SK-N-SH (cell line): ENCODE measurements at regions not wholly inside any gene's neighbourhood (a gene's known extent, or its start where the extent isn't known, plus 50 kb on each side); places are given as distances from the start of the nearest gene placed in this dataset.
"Not testable (repeated sequence)": the region's sequence is repeated elsewhere in the genome, so short reads cannot be mapped to it uniquely, and the experiment has no call there.

Source experiments
- EZH2phosphoT487 ChIP-seq: fragments of 200-600 bp; sonication (generic); IDR thresholded peaks from 2 replicates; pipeline ENCODE4 v1.6.1; 2017; ENCODE audit warnings: low read depth, mixed run types, mild to moderate bottlenecking, antibody characterized with exemption, moderate library complexity, borderline replicate concordance
- GABPA ChIP-seq: IDR thresholded peaks from 2 replicates; pipeline ENCODE4 v1.4.0; 2012; ENCODE audit warnings: low read depth, mild to moderate bottlenecking
- JUND ChIP-seq: IDR thresholded peaks from 2 replicates; pipeline ENCODE4 v1.4.0; 2012
- MXI1 ChIP-seq: IDR thresholded peaks from 2 replicates; pipeline ENCODE4 v1.6.1; 2012; ENCODE audit warnings: mild to moderate bottlenecking, low read depth, low read length, improper control_type of control experiment
- NRF1 ChIP-seq: IDR thresholded peaks from 2 replicates; pipeline ENCODE4 v1.6.1; 2012; ENCODE audit warnings: low read depth, mild to moderate bottlenecking, low read length
- POLR2AphosphoS5 ChIP-seq: IDR thresholded peaks from 2 replicates; pipeline ENCODE4 v1.6.1; 2012; ENCODE audit warnings: low read depth, low read length
- RFX5 ChIP-seq: IDR thresholded peaks from 2 replicates; pipeline ENCODE4 v1.6.1; 2012; ENCODE audit warnings: mild to moderate bottlenecking, improper control_type of control experiment, low read length
- SIN3A ChIP-seq: IDR thresholded peaks from 2 replicates; pipeline ENCODE4 v1.6.1; 2012; ENCODE audit warnings: low read depth, mild to moderate bottlenecking, low read length, moderate library complexity, borderline replicate concordance
- TAF1 ChIP-seq: IDR thresholded peaks from 2 replicates; pipeline ENCODE4 v1.6.1; 2012; ENCODE audit warnings: low read depth, mild to moderate bottlenecking, low read length, moderate library complexity, borderline replicate concordance
- TF ChIP-seq, protein P1 (sequence below): fragments of 200-600 bp; sonication (generic); IDR thresholded peaks from 2 replicates; pipeline ENCODE4 v1.6.1; 2017; ENCODE audit warnings: antibody characterized with exemption, mild to moderate bottlenecking, moderate library complexity
- TF ChIP-seq, protein P2 (sequence below): IDR thresholded peaks from 2 replicates; pipeline ENCODE4 v1.6.1; 2012; ENCODE audit warnings: mild to moderate bottlenecking, low read depth, low read length, moderate library complexity
- TF ChIP-seq, protein P3 (sequence below): IDR thresholded peaks from 2 replicates; pipeline ENCODE4 v1.4.0; 2012; ENCODE audit warnings: low read depth
- TF ChIP-seq, protein P4 (sequence below): IDR thresholded peaks from 2 replicates; pipeline ENCODE4 v1.4.0; 2012; ENCODE audit warnings: low read depth, borderline replicate concordance
- TF ChIP-seq, protein P5 (sequence below): IDR thresholded peaks from 2 replicates; pipeline ENCODE4; 2012

DNA sequence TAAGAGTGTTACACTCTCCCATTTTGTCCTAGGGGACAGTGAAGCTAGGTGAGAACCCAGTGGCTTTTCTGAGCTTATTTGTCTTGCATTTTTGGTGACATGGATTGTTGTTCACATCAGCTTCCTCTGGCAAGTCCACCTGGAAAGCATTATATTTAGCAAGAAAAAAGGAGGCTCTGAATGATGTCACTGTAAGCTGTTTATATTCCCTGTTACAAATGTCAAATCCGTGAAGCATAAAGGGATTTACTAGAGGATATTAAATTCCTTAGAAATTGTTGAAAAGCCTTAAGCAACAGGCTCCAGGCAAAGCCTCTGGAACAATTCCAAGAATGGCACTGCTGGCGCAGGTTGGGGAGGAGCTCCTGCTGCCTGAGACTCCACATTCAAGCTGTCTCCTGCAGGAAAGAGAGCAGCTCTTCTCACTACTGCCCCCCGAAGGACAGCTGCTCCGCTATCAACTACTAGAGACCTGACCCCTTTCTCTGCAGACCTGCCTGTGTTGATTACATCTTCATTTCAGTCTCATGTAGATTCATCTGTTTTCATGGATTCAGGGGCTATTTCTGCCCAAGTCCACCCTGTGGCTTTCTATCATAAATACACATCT lies 295.4 kb downstream of the RPIA start:
- TF ChIP-seq, protein P1, sequence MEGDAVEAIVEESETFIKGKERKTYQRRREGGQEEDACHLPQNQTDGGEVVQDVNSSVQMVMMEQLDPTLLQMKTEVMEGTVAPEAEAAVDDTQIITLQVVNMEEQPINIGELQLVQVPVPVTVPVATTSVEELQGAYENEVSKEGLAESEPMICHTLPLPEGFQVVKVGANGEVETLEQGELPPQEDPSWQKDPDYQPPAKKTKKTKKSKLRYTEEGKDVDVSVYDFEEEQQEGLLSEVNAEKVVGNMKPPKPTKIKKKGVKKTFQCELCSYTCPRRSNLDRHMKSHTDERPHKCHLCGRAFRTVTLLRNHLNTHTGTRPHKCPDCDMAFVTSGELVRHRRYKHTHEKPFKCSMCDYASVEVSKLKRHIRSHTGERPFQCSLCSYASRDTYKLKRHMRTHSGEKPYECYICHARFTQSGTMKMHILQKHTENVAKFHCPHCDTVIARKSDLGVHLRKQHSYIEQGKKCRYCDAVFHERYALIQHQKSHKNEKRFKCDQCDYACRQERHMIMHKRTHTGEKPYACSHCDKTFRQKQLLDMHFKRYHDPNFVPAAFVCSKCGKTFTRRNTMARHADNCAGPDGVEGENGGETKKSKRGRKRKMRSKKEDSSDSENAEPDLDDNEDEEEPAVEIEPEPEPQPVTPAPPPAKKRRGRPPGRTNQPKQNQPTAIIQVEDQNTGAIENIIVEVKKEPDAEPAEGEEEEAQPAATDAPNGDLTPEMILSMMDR = not testable (repeated sequence)
- TF ChIP-seq, protein P2, sequence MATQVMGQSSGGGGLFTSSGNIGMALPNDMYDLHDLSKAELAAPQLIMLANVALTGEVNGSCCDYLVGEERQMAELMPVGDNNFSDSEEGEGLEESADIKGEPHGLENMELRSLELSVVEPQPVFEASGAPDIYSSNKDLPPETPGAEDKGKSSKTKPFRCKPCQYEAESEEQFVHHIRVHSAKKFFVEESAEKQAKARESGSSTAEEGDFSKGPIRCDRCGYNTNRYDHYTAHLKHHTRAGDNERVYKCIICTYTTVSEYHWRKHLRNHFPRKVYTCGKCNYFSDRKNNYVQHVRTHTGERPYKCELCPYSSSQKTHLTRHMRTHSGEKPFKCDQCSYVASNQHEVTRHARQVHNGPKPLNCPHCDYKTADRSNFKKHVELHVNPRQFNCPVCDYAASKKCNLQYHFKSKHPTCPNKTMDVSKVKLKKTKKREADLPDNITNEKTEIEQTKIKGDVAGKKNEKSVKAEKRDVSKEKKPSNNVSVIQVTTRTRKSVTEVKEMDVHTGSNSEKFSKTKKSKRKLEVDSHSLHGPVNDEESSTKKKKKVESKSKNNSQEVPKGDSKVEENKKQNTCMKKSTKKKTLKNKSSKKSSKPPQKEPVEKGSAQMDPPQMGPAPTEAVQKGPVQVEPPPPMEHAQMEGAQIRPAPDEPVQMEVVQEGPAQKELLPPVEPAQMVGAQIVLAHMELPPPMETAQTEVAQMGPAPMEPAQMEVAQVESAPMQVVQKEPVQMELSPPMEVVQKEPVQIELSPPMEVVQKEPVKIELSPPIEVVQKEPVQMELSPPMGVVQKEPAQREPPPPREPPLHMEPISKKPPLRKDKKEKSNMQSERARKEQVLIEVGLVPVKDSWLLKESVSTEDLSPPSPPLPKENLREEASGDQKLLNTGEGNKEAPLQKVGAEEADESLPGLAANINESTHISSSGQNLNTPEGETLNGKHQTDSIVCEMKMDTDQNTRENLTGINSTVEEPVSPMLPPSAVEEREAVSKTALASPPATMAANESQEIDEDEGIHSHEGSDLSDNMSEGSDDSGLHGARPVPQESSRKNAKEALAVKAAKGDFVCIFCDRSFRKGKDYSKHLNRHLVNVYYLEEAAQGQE = not testable (repeated sequence)
- TF ChIP-seq EZH2phosphoT487, POLR2AphosphoS5, RFX5, SIN3A, GABPA, NRF1, MXI1, JUND, TAF1: not testable (repeated sequence)
- TF ChIP-seq, protein P3, sequence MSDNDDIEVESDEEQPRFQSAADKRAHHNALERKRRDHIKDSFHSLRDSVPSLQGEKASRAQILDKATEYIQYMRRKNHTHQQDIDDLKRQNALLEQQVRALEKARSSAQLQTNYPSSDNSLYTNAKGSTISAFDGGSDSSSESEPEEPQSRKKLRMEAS = not testable (repeated sequence)
- TF ChIP-seq, protein P4, sequence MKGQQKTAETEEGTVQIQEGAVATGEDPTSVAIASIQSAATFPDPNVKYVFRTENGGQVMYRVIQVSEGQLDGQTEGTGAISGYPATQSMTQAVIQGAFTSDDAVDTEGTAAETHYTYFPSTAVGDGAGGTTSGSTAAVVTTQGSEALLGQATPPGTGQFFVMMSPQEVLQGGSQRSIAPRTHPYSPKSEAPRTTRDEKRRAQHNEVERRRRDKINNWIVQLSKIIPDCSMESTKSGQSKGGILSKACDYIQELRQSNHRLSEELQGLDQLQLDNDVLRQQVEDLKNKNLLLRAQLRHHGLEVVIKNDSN = not testable (repeated sequence)
- TF ChIP-seq, protein P5, sequence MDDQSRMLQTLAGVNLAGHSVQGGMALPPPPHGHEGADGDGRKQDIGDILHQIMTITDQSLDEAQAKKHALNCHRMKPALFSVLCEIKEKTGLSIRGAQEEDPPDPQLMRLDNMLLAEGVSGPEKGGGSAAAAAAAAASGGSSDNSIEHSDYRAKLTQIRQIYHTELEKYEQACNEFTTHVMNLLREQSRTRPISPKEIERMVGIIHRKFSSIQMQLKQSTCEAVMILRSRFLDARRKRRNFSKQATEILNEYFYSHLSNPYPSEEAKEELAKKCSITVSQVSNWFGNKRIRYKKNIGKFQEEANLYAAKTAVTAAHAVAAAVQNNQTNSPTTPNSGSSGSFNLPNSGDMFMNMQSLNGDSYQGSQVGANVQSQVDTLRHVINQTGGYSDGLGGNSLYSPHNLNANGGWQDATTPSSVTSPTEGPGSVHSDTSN = not testable (repeated sequence)
